ENCODE measurements at regions not wholly inside any gene's neighbourhood (a gene's known extent, or its start where the extent isn't known, plus 50 kb on each side); places are given as distances from the start of the nearest gene placed in this dataset.

GRCh38 chr7:155986497-155987160, 174.4 kb upstream of the SHH start:
- H4K20me1 ChIP-seq (ENCODE audit: insufficient read depth, low read length): no peaks in the 10 kb centered on the region
- no peak for ATAC-seq
- no peak overlapping the region for H2AFZ ChIP-seq (ENCODE audit: low read length)
- POLR2A ChIA-PET: no interaction called here
- H3K4me2 ChIP-seq (ENCODE audit: low read depth, low read length): no peak overlapping the region
- FAIRE-seq: no peak
- H3K9ac ChIP-seq (ENCODE audit: insufficient read depth, low read depth, low read length): no peak overlapping the region
- no TSS peak for BruUV-seq (replicated peaks)
- DNase-seq (ENCODE audit: low spot score): no peak
- H3K27me3 ChIP-seq (ENCODE audit: control insufficient read depth in 1 of 2, insufficient read depth in 2 of 2, low read length in 2 of 2): peaks cover 12 to 50% of the 10 kb centered on the region in 2 experiments; a peak in 4 of 5 replicates
- no peaks in the 10 kb centered on the region for H3K4me1 ChIP-seq (ENCODE audit: insufficient read depth, low read length)
- in situ Hi-C loops (cut with HindIII; ENCODE audit: extremely low pct_ligation_motif_present, low pct_unique_long_range_greater_than_20kb): no loop called here
- no peak overlapping the region for H3K4me3 ChIP-seq (replicated peaks in 1 of 3; ENCODE audit: insufficient read depth in 1 of 3, low read depth in 2 of 3, low read length in 3 of 3)
- H3K9me3 ChIP-seq (ENCODE audit: low read length): no peaks in the 10 kb centered on the region
- intact Hi-C loops (cut with micrococcal nuclease; ENCODE audit: unreplicated experiment): no loop called here
- H3K79me2 ChIP-seq (ENCODE audit: insufficient read depth, low read length): no peaks in the 10 kb centered on the region
- H3K36me3 ChIP-seq (replicated peaks in 1 of 2; ENCODE audit: control insufficient read depth in 1 of 2, insufficient read depth in 2 of 2, low read length in 2 of 2): no peaks in the 10 kb centered on the region
- H3K27ac ChIP-seq (ENCODE audit: extremely low read length, insufficient read depth, low read length): no peak overlapping the region
- WGBS (ENCODE audit: low lambda C conversion rate): 7% methylated on average over 6 of the region's 10 CpGs
- CTCF ChIA-PET (ENCODE audit: low intra/inter-chr PET ratio, low total read pairs): no interaction called here
- no peak for TF ChIP-seq ISX (CRISPR knock-in tag; conservative IDR thresholded peaks at IDR 0.05)
- TF ChIP-seq HNRNPK (IDR thresholded peaks at IDR 0.05; ENCODE audit: low read depth, low read length, poor library complexity, severe bottlenecking): no peak
- TF ChIP-seq ZNF883 (CRISPR knock-in tag; IDR thresholded peaks at IDR 0.05; ENCODE audit: not compliant biosample characterization): no peak
- TF ChIP-seq, protein P1, sequence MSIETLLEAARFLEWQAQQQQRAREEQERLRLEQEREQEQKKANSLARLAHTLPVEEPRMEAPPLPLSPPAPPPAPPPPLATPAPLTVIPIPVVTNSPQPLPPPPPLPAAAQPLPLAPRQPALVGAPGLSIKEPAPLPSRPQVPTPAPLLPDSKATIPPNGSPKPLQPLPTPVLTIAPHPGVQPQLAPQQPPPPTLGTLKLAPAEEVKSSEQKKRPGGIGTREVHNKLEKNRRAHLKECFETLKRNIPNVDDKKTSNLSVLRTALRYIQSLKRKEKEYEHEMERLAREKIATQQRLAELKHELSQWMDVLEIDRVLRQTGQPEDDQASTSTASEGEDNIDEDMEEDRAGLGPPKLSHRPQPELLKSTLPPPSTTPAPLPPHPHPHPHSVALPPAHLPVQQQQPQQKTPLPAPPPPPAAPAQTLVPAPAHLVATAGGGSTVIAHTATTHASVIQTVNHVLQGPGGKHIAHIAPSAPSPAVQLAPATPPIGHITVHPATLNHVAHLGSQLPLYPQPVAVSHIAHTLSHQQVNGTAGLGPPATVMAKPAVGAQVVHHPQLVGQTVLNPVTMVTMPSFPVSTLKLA (IDR thresholded peaks at IDR 0.05): no peak
- no peak for TF ChIP-seq NFRKB (IDR thresholded peaks at IDR 0.05)
- TF ChIP-seq, protein P2, sequence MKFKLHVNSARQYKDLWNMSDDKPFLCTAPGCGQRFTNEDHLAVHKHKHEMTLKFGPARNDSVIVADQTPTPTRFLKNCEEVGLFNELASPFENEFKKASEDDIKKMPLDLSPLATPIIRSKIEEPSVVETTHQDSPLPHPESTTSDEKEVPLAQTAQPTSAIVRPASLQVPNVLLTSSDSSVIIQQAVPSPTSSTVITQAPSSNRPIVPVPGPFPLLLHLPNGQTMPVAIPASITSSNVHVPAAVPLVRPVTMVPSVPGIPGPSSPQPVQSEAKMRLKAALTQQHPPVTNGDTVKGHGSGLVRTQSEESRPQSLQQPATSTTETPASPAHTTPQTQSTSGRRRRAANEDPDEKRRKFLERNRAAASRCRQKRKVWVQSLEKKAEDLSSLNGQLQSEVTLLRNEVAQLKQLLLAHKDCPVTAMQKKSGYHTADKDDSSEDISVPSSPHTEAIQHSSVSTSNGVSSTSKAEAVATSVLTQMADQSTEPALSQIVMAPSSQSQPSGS (CRISPR knock-in tag; IDR thresholded peaks at IDR 0.05): no peak
- TF ChIP-seq ZNF224 (CRISPR knock-in tag; IDR thresholded peaks at IDR 0.05): no peak
- no peak for TF ChIP-seq ZNF407 (CRISPR knock-in tag; IDR thresholded peaks at IDR 0.05; ENCODE audit: not compliant biosample characterization)
- TF ChIP-seq HNF4A (CRISPR knock-in tag; IDR thresholded peaks at IDR 0.05): no peak
- TF ChIP-seq CHD4 (IDR thresholded peaks at IDR 0.05; ENCODE audit: borderline replicate concordance, low read length): no peak
- no peak for TF ChIP-seq HOXA3 (CRISPR knock-in tag; IDR thresholded peaks at IDR 0.05)

All from HepG2 (cell line).